ENCODE measurements at regions not wholly inside any gene's neighbourhood (a gene's known extent, or its start where the extent isn't known, plus 50 kb on each side); places are given as distances from the start of the nearest gene placed in this dataset.
A peak's percentile ranks its signal among the peaks of the same experiment; 100 is the strongest.
"Not testable (repeated sequence)": the region's sequence is repeated elsewhere in the genome, so short reads cannot be mapped to it uniquely, and the experiment has no call there.

- Mint-ChIP-seq H3K36me3 (ENCODE audit: insufficient read depth) (no peaks in the 10 kb centered on the region), H3K4me3 (no peak overlapping the region), H3K27ac (ENCODE audit: low read depth) (no peak overlapping the region), H3K9me3 (no peaks in the 10 kb centered on the region), H3K27me3 (no peaks in the 10 kb centered on the region), H3K4me1 (peaks cover 15% of the 10 kb centered on the region)
- no peak for DNase-seq (ENCODE audit: low spot score in 2 of 2)
- ATAC-seq (replicated peaks; ENCODE audit: extremely low read depth, poor library complexity, severe bottlenecking), result no peak
These were observed 166.4 kb upstream of the SLC38A2 start for GRCh38 chr12:46538976-46539375.

DNA sequence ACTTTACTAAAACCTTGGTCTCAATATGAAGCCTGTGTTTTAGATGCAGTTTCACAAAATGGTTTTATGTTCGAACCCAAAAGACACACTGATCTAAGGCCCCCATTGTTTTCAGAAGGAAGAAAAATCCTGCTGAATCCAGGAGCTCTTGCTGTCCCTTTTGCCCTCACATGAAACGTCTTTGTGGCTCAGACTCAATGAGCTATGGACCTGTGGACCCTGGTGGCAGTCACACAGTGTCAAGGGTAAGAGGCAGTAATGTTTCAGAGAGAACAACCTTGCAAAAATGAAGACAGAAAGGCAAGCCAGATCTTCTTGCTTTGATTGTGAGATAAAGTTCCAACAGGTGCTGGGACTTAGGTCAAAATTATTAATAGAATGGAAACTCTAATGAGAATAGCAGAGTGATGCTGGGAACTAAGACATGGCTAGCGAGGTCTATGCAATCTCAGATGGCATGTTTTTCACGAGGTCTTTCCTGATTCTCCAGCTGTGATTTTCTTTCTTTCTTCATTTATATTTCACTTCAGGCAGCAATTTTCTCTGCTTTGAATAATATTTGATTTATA, 164.9 kb upstream of the SLC38A2 start:
- Mint-ChIP-seq H3K27me3 (no peaks in the 10 kb centered on the region), H3K4me3 (no peak overlapping the region), H3K27ac (ENCODE audit: low read depth) (no peak overlapping the region), H3K9me3 (no peaks in the 10 kb centered on the region), H3K4me1 (peaks cover 5% of the 10 kb centered on the region), H3K36me3 (ENCODE audit: insufficient read depth) (no peaks in the 10 kb centered on the region)
- DNase-seq (ENCODE audit: low spot score in 2 of 2) (no peak), ATAC-seq (replicated peaks; ENCODE audit: extremely low read depth, poor library complexity, severe bottlenecking) (no peak)

DNA sequence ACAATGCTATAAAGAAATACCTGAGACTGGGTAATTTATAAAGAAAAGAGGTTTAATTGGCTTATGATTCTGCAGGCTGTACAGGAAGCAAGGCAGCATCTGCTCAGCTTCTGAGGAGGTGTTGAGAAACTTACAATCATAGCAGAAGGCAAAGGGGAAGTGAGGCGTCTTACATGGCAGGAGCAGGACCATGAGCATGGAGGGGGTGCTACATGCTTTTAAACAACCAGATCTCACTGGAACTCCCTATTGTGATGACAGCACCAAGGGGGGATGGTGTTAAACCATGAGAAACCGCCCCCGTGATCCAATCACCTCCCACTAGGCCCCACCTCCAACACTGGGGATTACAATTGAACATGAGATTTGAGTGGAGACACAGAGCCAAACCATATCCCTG, 163.7 kb upstream of the SLC38A2 start:
- not testable (repeated sequence) for DNase-seq (ENCODE audit: low spot score in 2 of 2); ATAC-seq (replicated peaks; ENCODE audit: extremely low read depth, poor library complexity, severe bottlenecking); H3K4me3 Mint-ChIP-seq; H3K4me1 Mint-ChIP-seq; H3K27ac Mint-ChIP-seq (ENCODE audit: low read depth); H3K9me3 Mint-ChIP-seq; H3K27me3 Mint-ChIP-seq; H3K36me3 Mint-ChIP-seq (ENCODE audit: insufficient read depth)

- DNase-seq (ENCODE audit: low spot score in 2 of 2), result no peak
- Mint-ChIP-seq H3K9me3 (no peaks in the 10 kb centered on the region), H3K36me3 (ENCODE audit: insufficient read depth) (no peaks in the 10 kb centered on the region), H3K27me3 (no peaks in the 10 kb centered on the region), H3K27ac (ENCODE audit: low read depth) (no peak overlapping the region), H3K4me1 (peaks cover 5% of the 10 kb centered on the region), H3K4me3 (no peak overlapping the region)
- no peak for ATAC-seq (replicated peaks; ENCODE audit: extremely low read depth, poor library complexity, severe bottlenecking)
These were observed 163.3 kb upstream of the SLC38A2 start for GRCh38 chr12:46535907-46536306.

GRCh38 chr12:46535376-46535775, 162.8 kb upstream of the SLC38A2 start:
- H3K27ac Mint-ChIP-seq (ENCODE audit: low read depth), result no peak overlapping the region
- no peaks in the 10 kb centered on the region for H3K36me3 Mint-ChIP-seq (ENCODE audit: insufficient read depth)
- H3K4me1 Mint-ChIP-seq, result peaks cover 5% of the 10 kb centered on the region
- DNase-seq (ENCODE audit: low spot score in 2 of 2) (no peak), ATAC-seq (replicated peaks; ENCODE audit: extremely low read depth, poor library complexity, severe bottlenecking) (no peak)
- no peaks in the 10 kb centered on the region for H3K9me3 Mint-ChIP-seq
- H3K4me3 Mint-ChIP-seq, result no peak overlapping the region
- H3K27me3 Mint-ChIP-seq, result no peaks in the 10 kb centered on the region

DNA sequence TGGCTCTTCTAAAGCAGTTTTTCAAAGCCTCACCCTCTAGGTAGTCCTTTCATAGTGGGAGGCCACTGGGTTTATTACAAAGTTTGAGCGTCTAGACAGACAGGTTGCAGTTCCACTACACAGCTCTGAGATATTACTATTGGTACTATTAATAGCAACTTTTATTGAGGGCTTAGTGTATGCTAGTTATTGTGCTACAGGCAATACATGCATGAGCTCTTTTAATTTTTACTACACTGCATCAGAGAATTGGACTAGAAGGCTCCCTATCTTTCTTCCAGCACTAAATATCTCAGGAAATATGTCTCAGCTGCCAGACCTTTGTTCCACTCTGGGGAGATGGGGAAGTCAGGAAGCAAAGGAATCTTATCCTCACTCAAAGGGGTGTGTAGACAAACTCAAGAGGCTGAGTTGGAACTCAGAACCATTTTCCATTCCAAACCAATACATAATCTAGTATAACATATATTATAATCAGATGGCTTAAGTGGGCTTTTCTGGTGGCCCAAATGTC, 161.8 kb upstream of the SLC38A2 start:
- Mint-ChIP-seq H3K9me3 (no peaks in the 10 kb centered on the region), H3K36me3 (ENCODE audit: insufficient read depth) (no peaks in the 10 kb centered on the region), H3K4me3 (no peak overlapping the region), H3K27me3 (no peaks in the 10 kb centered on the region), H3K4me1 (peaks cover 10% of the 10 kb centered on the region), H3K27ac (ENCODE audit: low read depth) (no peak overlapping the region)
- no peak for DNase-seq (ENCODE audit: low spot score in 2 of 2)
- no peak for ATAC-seq (replicated peaks; ENCODE audit: extremely low read depth, poor library complexity, severe bottlenecking)

- H3K9me3 Mint-ChIP-seq, result no peaks in the 10 kb centered on the region
- no peak for ATAC-seq (replicated peaks; ENCODE audit: extremely low read depth, poor library complexity, severe bottlenecking)
- no peaks in the 10 kb centered on the region for H3K27me3 Mint-ChIP-seq
- H3K27ac Mint-ChIP-seq (ENCODE audit: low read depth), result no peak overlapping the region
- H3K4me1 Mint-ChIP-seq, result peaks cover 10% of the 10 kb centered on the region
- no peak overlapping the region for H3K4me3 Mint-ChIP-seq
- H3K36me3 Mint-ChIP-seq (ENCODE audit: insufficient read depth), result no peaks in the 10 kb centered on the region
- DNase-seq (ENCODE audit: low spot score in 2 of 2), result no peak
These were observed 161.2 kb upstream of the SLC38A2 start for GRCh38 chr12:46533723-46534122.

GRCh38 chr12:46531804-46532203, 159.2 kb upstream of the SLC38A2 start:
- no peaks in the 10 kb centered on the region for H3K27me3 Mint-ChIP-seq
- H3K36me3 Mint-ChIP-seq (ENCODE audit: insufficient read depth), result no peaks in the 10 kb centered on the region
- DNase-seq (ENCODE audit: low spot score in 2 of 2) (no peak), ATAC-seq (replicated peaks; ENCODE audit: extremely low read depth, poor library complexity, severe bottlenecking) (no peak)
- no peak overlapping the region for H3K4me3 Mint-ChIP-seq
- no peak overlapping the region for H3K27ac Mint-ChIP-seq (ENCODE audit: low read depth)
- peaks cover 10% of the 10 kb centered on the region for H3K4me1 Mint-ChIP-seq
- H3K9me3 Mint-ChIP-seq, result no peaks in the 10 kb centered on the region

DNA sequence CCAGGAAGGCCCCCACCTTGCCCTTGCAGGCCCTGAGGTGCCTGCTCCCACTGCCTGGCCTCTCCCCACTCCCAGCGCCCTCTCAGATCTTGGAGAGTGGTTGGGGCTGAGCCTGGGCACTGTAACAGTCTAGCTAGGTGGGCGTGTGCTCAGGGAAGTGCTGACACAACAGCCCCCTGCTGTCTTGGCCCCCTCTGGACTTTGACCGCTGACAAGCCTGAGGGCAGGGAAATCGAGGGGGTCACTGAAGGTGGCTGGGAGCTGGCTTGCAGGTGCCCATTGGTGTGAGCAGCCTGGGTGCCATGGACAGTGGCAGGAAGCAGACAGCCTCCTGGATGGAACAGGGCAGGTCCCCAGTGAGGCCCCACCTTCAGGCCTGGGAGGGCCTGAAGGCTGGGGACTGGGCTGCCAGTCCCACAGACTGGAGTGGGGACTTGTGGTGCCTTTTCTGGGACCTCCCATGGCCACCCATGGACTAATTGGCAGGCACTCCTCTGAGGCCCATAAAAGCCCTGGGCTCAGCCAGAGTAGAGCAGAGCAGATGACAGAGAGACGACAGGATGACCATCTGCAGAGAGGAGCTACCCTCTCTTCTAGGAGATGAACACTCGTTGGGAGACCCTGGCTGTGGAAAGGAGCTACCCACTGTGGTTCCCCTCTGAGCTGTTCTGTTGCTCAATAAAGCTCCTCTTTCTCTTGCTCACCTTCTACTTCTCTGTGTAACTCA, 158.6 kb upstream of the SLC38A2 start:
- ATAC-seq (replicated peaks; ENCODE audit: extremely low read depth, poor library complexity, severe bottlenecking) (no peak), DNase-seq (ENCODE audit: low spot score in 2 of 2) (no peak)
- no peaks in the 10 kb centered on the region for H3K27me3 Mint-ChIP-seq
- H3K4me3 Mint-ChIP-seq, result no peak overlapping the region
- H3K27ac Mint-ChIP-seq (ENCODE audit: low read depth), result no peak overlapping the region
- H3K4me1 Mint-ChIP-seq, result peaks cover 10% of the 10 kb centered on the region
- no peaks in the 10 kb centered on the region for H3K9me3 Mint-ChIP-seq
- H3K36me3 Mint-ChIP-seq (ENCODE audit: insufficient read depth), result no peaks in the 10 kb centered on the region

- peaks cover 5% of the 10 kb centered on the region for H3K4me1 Mint-ChIP-seq
- H3K4me3 Mint-ChIP-seq, result no peak overlapping the region
- H3K27me3 Mint-ChIP-seq, result no peaks in the 10 kb centered on the region
- ATAC-seq (replicated peaks; ENCODE audit: extremely low read depth, poor library complexity, severe bottlenecking), result no peak
- H3K27ac Mint-ChIP-seq (ENCODE audit: low read depth), result no peak overlapping the region
- no peak for DNase-seq (ENCODE audit: low spot score in 2 of 2)
- H3K36me3 Mint-ChIP-seq (ENCODE audit: insufficient read depth), result no peaks in the 10 kb centered on the region
- no peaks in the 10 kb centered on the region for H3K9me3 Mint-ChIP-seq
These were observed 157.9 kb upstream of the SLC38A2 start for GRCh38 chr12:46530373-46531056.

GRCh38 chr12:46526233-46526632, 153.7 kb upstream of the SLC38A2 start:
- peaks cover 22% of the 10 kb centered on the region for H3K4me1 Mint-ChIP-seq
- no peaks in the 10 kb centered on the region for H3K27me3 Mint-ChIP-seq
- H3K27ac Mint-ChIP-seq (ENCODE audit: low read depth), result no peak overlapping the region
- no peak for DNase-seq (ENCODE audit: low spot score in 2 of 2)
- no peaks in the 10 kb centered on the region for H3K9me3 Mint-ChIP-seq
- no peaks in the 10 kb centered on the region for H3K36me3 Mint-ChIP-seq (ENCODE audit: insufficient read depth)
- H3K4me3 Mint-ChIP-seq, result no peak overlapping the region
- no peak for ATAC-seq (replicated peaks; ENCODE audit: extremely low read depth, poor library complexity, severe bottlenecking)

- H3K4me1 Mint-ChIP-seq, result peaks cover 17% of the 10 kb centered on the region
- ATAC-seq (replicated peaks; ENCODE audit: extremely low read depth, poor library complexity, severe bottlenecking) (no peak), DNase-seq (ENCODE audit: low spot score in 2 of 2) (no peak)
- peak overlapping the region; percentile 66 for H3K27ac Mint-ChIP-seq (ENCODE audit: low read depth)
- no peaks in the 10 kb centered on the region for H3K9me3 Mint-ChIP-seq
- no peaks in the 10 kb centered on the region for H3K27me3 Mint-ChIP-seq
- H3K36me3 Mint-ChIP-seq (ENCODE audit: insufficient read depth), result no peaks in the 10 kb centered on the region
- no peak overlapping the region for H3K4me3 Mint-ChIP-seq
These were observed 152.2 kb upstream of the SLC38A2 start for GRCh38 chr12:46524778-46525177.

All from central memory CD8-positive, alpha-beta T cell (primary cell).